HEK293T (cell line): ENCODE measurements at regions not wholly inside any gene's neighbourhood (a gene's known extent, or its start where the extent isn't known, plus 50 kb on each side); places are given as distances from the start of the nearest gene placed in this dataset.

Experiments
- ARNT ChIP-seq: fragments of 450-650 bp; IDR thresholded peaks from 2 replicates; pipeline ENCODE4 v1.6.1; 2017; ENCODE audit warnings: mild to moderate bottlenecking
- BHLHE40 ChIP-seq: fragments of 450-650 bp; IDR thresholded peaks from 2 replicates; pipeline ENCODE4 v1.6.1; 2016; ENCODE audit warnings: mild to moderate bottlenecking, moderate library complexity, borderline replicate concordance
- CTBP1 ChIP-seq: fragments of 450-650 bp; IDR thresholded peaks from 2 replicates; pipeline ENCODE4 v1.6.1; 2016; ENCODE audit warnings: borderline replicate concordance
- ELF4 ChIP-seq: fragments of 450-650 bp; IDR thresholded peaks from 2 replicates; pipeline ENCODE4 v1.6.1; 2017; ENCODE audit warnings: antibody characterized with exemption
- FOXA1 ChIP-seq: fragments of 450-650 bp; IDR thresholded peaks from 2 replicates; pipeline ENCODE4 v1.6.1; 2016; ENCODE audit warnings: mild to moderate bottlenecking
- FOXK2 ChIP-seq: fragments of 450-650 bp; IDR thresholded peaks from 2 replicates; pipeline ENCODE4 v1.6.1; 2016; ENCODE audit warnings: mild to moderate bottlenecking
- FOXM1 ChIP-seq: fragments of 450-650 bp; IDR thresholded peaks from 2 replicates; pipeline ENCODE4 v1.6.1; 2017; ENCODE audit warnings: mild to moderate bottlenecking, borderline replicate concordance
- HDGF ChIP-seq: fragments of 450-650 bp; IDR thresholded peaks from 2 replicates; pipeline ENCODE4 v1.6.1; 2017; ENCODE audit warnings: antibody characterized with exemption, borderline replicate concordance
- L3MBTL2 ChIP-seq: fragments of 450-650 bp; conservative IDR thresholded peaks from 2 replicates; pipeline ENCODE4 v1.6.1; 2016; ENCODE audit warnings: mild to moderate bottlenecking
- LEF1 ChIP-seq: fragments of 450-650 bp; IDR thresholded peaks from 2 replicates; pipeline ENCODE4 v1.6.1; 2017; ENCODE audit warnings: mild to moderate bottlenecking, borderline replicate concordance
- SP1 ChIP-seq: fragments of 450-650 bp; IDR thresholded peaks from 2 replicates; pipeline ENCODE4 v1.6.1; 2017
- SUZ12 ChIP-seq: fragments of 450-650 bp; IDR thresholded peaks from 2 replicates; pipeline ENCODE4 v1.6.1; 2016; ENCODE audit warnings: mild to moderate bottlenecking
- TARDBP ChIP-seq: fragments of 450-650 bp; IDR thresholded peaks from 2 replicates; pipeline ENCODE4 v1.6.1; 2016
- TF ChIP-seq, protein P1 (sequence below): fragments of 450-650 bp; IDR thresholded peaks from 2 replicates; pipeline ENCODE4 v1.6.1; 2016

DNA sequence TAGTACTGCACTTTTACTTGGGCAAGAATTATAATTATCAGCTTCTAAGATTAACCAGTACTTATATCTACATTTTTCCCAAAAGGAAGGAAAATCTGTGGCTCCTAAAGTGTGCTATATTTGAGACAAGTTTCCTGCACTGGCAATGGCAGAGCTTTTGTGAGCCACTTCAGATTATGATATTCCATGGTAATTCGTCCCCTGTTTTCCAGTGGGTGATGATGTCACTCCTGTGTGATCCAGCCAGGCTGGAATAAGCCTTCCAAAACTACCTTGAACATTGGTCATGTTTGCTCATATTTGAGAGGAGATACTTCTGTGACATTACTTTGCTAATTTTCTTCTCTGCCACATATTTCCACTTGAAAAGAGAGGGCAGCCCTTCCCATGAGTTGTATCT, 302.1 kb downstream of the MDFIC start:
- TF ChIP-seq ARNT (no peak), FOXA1 (no peak), CTBP1 (no peak), LEF1 (no peak), SUZ12 (no peak), ELF4 (no peak), SP1 (no peak), BHLHE40 (no peak), HDGF (no peak), TARDBP (no peak), FOXM1 (no peak), FOXK2 (no peak), L3MBTL2 (no peak)
- TF ChIP-seq, protein P1, sequence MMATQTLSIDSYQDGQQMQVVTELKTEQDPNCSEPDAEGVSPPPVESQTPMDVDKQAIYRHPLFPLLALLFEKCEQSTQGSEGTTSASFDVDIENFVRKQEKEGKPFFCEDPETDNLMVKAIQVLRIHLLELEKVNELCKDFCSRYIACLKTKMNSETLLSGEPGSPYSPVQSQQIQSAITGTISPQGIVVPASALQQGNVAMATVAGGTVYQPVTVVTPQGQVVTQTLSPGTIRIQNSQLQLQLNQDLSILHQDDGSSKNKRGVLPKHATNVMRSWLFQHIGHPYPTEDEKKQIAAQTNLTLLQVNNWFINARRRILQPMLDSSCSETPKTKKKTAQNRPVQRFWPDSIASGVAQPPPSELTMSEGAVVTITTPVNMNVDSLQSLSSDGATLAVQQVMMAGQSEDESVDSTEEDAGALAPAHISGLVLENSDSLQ, result no peak
